ENCODE measurements at regions not wholly inside any gene's neighbourhood (a gene's known extent, or its start where the extent isn't known, plus 50 kb on each side); places are given as distances from the start of the nearest gene placed in this dataset.

GRCh38 chr2:155223781-155224406, 525.4 kb downstream of the KCNJ3 start:
- no peak for TF ChIP-seq MXI1 (IDR thresholded peaks at IDR 0.05; ENCODE audit: borderline replicate concordance, low read depth, low read length)
- TF ChIP-seq POLR2A (IDR thresholded peaks at IDR 0.05; ENCODE audit: low read depth, low read length): no peak
- no peak for TF ChIP-seq CTCF (conservative IDR thresholded peaks at IDR 0.05; ENCODE audit: low read depth, low read length)
- no peak for TF ChIP-seq RFX5 (IDR thresholded peaks at IDR 0.05; ENCODE audit: low read depth, low read length)
- TF ChIP-seq RCOR1 (IDR thresholded peaks at IDR 0.05; ENCODE audit: insufficient replicate concordance, low read length): no peak
- no peak for TF ChIP-seq RAD21 (IDR thresholded peaks at IDR 0.05; ENCODE audit: low read length)
- TF ChIP-seq USF2 (IDR thresholded peaks at IDR 0.05; ENCODE audit: low read depth, low read length): no peak
- no peak for TF ChIP-seq ELK1 (IDR thresholded peaks at IDR 0.05; ENCODE audit: borderline replicate concordance, low read depth, low read length)

Data from IMR-90 (cell line).